ENCODE measurements at regions not wholly inside any gene's neighbourhood (a gene's known extent, or its start where the extent isn't known, plus 50 kb on each side); places are given as distances from the start of the nearest gene placed in this dataset.

DNA sequence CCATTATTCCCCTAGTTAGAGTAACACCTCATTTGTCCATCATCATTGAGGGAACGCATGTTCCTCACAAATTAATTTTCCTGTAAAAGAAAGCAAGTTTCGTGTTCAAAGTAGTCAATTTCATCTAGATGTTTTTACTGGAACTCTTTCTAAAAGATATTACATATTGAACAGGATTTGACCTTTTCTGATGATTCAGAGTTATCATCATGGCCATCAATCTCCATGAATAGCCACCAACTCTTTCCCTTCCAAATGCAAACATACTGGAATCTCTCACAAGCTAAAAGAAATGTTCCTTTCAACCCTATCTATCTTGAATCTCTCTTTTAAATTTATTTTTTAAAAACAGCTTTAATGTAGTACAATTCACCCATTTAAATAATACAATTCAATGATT lies 263.1 kb upstream of the FAR2 start:
- no peak for DNase-seq

DNA sequence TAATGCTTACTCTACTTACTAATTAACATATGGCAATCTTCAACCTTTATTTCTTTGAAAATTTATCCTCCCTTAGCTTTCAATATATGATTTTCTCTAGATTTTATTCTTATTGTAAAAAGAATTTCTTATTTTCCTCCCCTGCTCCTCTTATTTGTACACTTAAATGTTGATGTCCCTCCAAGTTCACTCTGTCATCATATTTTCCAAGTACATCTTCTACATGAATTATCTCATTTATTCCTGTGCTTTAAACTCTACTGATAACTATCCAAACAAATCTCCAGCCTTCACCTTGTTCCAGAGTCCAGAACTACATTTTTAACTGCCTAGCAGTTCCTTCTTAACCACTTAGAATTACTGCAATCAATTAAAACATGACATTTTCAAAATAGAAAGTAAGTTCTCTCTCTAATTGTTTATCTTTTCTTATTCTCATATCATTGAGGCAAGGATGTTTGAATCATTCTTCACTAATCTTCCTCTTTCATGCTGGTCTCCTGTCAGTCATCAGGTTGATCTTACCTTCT lies 261.6 kb upstream of the FAR2 start:
- DNase-seq = no peak

DNA sequence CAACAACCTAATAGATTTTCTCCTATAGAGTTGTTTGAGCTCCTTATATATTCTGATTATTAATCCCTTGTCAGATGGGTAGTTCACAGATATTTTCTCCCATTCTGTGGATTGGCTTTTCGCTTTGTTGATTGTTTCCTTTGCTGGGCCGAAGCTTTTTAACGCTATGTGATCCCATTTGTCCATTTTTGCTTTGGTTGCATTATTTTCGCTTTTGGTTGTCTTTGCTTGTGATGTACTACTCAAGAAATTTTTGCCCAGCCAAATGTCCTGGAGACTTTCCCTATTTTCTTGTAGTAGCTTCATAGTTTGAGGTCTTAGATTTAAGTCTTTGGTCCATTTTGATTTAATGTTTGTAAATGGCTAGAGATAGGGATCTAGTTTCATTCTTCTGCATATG lies 258.4 kb upstream of the FAR2 start:
- DNase-seq = no peak

DNA sequence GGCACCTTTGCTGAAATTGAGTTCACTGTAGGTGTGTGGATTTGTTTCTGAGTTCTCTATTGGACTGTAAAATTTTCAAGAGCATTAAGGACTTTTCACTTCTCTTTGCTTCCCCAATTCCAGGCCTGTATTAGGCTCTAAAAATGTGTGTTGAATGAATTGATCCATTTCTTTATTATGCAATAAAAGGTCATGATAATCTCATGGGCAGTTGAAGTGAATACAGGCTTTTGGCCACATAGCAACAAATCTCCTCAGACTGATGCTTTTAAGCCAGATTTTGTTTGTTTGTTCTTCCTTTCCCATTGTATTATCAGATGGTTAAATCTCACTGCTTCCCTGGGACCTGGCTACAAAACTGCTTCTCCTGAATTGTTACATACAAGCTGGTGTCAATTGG lies 258.0 kb upstream of the FAR2 start:
- DNase-seq = no peak

DNA sequence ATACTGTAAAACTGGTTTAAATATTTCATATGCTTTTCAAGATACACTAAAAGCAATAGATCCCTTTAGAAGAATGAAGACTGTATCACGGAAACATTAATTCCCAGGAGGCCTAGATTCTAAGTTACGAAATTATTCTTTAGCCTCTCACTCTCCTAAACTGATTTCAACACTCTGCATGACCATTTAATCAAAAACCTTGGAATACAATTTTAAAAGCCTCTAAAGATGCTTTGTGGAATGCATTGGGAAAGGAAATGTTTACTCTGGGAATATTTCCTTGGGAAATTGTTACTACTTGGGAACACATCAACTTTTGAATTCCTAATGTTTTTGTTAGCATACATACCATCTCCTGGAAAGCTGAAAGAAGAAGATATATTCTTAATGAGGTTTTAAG lies 255.7 kb upstream of the FAR2 start:
- no peak for DNase-seq

DNA sequence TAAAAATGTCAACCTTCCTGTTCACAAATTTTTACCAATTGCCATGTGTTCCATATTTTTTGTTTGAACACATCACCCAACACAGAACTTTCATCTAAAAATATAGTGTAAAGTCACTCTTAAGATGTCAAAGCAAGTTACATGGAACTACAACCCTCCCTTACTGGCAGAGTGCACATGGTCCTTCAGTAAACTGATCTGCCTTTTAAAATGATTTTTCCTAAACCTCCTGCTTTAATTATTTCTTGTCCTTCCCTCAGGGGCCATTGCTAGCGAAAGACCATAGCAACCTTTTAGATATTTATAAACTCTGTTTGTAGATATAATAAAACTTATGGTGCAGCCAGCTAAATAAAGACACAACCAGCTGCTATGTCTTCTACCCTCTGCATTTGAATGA lies 255.2 kb upstream of the FAR2 start:
- no peak for DNase-seq

DNA sequence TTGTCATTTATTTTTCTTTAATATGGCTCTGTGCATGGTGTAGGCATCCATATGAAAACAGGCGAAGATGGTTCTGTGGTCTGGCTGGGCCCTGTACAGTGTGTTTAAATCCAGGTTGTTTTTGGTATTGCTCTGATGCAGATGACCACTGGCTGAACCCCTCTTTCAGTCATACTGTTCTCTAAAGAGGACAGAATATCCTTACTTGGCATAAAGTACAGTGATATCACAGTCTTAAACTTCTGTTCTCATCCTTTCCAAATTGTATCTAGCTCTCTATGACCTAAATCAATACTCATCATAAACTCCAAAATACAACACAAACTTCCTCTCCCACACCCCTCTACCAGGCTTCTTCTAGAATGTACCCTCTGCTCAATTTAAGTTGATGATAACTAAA lies 252.7 kb upstream of the FAR2 start:
- no peak for DNase-seq

DNA sequence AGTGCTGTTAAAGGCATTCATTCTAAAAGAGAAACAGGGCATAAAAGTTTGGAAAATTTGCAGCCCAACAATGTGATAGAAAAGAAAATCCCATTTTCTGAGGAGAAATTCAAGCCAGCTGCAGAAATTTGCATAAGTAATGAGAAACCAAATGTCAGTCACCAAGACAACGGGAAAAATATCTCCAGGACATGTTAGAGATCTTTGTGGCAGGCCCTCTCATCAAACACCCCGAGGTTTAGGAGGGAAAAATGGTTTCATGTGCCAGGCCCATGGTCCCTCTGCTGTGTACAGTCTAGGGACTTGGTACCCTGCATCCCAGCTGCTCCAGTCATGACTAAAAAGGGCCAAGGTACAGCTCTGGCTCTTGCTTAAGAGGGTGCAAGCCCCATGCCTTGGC lies 251.0 kb upstream of the FAR2 start:
- DNase-seq = no peak

DNA sequence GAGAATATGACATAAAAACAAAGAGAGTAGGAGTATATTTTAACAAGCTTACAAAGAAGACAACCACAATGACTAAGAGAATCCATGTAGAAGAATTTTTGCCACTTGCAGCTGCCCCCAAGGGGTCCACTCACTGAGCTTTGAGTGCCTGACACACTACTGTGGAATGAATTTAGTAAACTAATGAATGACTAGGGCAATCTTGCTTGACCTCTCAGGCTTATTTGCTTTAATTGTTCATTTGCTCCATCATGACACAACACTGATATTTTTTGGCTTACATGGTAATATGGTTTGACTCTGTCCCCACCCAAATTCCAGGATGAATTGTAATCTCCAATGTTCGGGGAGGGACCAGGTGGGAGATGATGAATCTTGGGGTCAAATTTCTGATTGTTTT lies 249.1 kb upstream of the FAR2 start:
- DNase-seq = no peak

DNA sequence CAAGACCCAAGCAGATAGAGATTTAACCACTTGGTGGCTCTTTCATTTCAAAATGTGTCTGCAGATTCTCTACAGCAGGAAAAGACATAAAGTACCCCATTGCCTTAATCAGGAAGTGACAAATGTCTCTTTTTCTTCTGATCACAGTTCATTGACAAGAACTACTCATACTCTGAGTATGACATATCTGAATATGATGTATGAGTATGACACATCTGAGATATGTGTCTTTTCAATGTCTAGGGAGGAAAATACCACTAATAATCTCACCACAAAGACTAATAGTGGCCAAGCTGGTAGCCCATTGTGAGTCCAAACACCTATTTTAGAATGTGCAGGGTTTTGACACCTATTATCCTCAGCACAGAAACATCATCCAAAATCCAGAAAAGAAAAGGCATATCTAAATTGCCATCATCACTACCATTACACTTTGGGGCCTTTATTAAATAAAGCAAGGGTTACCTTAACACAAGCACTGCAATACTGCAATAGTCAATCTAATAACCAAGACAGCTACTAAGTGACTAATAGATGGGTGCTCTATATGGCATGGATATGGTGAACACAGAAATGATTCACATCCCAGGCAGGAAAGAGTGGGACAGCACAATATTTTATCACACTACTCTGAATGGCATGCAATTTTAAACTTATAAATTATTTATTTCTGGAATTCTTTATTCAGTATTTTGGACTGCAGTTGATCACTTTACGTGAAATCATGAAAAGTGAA lies 243.7 kb upstream of the FAR2 start:
- DNase-seq = no peak

DNA sequence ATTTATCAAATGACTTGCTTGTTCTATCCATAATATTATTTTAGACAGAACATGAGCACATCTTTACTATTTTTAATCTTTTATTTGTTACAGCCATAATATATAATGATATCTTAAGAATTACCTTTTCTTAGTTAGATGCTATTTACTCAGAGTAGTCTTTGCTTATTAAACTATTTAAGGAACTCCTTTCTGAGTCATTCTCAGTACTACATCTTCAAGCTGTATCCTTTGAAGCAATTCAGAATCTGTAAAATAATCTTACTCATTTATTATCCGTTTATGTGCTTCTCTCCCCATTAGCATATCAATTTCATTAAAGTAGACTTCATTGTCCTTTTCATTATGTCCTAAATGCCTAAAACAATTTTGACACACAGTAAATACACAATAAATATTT lies 240.4 kb upstream of the FAR2 start:
- no peak for DNase-seq

DNA sequence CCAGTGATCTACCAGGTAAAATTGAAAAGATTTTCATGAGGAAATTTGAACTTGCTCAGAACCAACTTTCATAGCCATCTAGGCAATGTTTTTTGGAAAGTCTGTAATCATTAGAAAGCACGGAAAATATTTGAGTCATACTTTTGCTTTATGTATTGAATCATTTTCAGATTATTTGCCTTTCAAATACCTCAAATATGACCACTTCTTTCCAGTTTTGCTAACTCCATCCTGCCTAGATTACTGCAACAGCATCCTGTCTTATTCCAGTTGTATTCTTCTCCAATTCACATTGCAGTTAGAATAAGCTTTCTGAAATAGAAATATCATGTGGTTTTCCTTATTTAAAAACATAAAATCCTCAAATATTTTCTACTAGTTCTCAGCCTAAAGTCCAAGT lies 239.8 kb upstream of the FAR2 start:
- no peak for DNase-seq

DNA sequence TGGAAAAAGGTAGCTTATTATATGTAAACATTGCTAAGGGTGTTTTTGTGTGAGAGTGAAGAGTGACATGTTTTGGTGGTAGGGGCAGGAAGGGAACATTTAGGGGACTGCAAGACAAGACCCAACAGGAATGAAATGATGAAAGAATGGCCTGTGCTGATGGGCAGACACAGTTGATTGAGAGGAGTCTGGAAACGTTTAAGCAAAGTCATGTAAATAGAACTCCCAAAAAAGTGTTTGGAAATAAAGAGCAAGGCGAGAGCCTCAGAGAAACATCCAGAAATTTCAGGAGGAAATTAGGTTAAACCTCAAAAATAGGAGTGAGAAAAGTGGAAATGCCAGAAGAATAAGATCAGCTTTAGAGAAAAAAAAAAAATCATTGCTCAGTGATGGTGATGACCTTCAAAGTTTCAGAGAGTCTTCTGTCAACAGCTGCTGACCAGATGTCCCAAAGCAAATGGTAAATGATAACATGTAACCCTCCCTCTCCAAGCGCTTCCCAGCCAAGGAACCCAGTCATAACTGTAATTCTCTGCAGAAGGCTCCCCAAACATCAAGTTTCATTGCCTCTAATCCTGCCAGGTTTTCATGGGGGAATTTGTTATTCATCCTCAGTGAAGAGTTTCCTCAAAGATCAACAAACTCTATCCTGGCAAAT lies 223.2 kb upstream of the FAR2 start:
- no peak for DNase-seq

DNA sequence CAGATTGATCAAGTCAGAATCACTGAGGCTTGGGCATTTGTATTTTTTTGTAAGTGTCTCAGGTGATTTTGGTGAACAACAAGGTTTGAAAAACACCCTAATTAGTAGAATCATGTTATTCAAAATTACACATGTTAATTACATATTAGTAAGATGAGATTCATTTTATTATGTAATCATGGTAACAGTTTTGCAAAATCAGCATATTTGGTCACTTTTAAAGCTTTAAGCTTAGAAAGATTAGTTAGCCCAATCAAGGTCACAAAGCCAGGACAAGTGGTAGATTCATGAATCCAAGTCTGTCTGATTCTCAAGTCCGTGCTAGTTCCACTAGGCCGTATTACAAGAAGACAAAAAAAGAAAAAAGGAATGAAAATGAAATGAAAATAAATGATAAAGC lies 218.4 kb upstream of the FAR2 start:
- DNase-seq = no peak

DNA sequence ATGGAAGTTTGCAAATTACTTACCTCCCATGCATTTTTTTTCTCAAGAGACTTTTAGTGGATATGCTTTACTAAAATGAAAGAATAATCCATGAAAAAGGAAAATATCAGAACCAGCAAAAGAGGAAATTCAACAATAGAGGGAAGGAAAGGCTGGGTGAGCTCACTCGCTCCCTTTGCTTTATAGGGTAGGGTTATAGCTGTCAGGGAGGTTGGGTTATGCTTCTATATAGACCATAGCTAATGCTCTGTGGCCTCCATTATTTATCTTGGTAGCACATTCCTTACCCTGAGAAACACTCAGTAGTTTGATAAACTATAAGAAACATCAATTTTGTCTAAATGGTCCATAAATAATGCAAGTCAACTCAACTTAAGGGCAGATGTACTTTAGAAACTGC lies 215.9 kb upstream of the FAR2 start:
- DNase-seq = no peak

DNA sequence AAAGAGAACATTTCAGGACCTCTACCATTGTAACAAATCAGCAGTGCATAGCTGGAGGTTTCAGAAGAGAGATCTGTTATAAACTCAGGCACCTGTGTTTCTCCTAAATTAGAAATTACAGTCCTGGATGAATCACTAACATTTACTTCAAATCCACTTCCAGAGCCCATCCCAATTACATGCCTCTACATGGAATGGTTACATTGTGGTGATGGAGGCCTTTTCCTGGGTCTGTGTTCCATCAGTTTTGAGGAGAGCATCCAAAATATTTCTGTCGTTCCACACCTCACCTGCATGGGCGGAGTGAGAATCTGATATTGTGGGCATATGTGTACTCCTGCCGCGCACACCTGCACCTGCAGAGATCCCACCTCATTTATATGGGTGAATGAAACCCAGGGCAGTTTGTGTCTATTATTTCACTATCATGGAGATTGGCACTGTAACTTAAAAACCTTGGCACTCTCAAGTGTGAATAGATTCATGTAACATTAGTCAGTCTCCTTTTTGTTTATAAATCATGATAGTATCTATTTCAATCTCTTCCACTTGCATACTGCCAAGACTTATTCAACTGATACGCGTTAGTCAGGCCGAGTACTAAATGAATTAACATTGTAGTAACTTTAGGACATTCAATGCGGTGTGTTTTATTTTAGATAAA lies 215.1 kb upstream of the FAR2 start:
- no peak for DNase-seq

DNA sequence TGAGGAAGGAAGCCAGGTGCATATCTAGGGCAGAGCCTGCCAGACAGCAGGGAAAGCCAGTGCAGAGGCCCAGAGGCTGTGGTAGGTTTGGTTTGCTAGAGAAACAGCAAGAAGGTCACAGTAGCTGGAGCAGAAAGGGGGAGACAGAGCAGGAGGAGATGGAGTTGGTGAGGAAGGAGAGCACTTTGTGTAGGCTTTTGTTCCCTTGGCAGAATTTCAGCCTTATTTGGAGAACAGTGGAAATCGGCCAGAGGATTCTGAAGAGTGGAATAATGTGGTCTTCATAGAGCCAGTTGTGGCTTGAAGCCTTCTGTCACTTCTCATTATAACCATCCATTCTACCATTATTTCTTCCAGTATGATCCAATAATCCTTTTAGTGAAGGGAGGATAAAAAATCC lies 212.9 kb upstream of the FAR2 start:
- no peak for DNase-seq

DNA sequence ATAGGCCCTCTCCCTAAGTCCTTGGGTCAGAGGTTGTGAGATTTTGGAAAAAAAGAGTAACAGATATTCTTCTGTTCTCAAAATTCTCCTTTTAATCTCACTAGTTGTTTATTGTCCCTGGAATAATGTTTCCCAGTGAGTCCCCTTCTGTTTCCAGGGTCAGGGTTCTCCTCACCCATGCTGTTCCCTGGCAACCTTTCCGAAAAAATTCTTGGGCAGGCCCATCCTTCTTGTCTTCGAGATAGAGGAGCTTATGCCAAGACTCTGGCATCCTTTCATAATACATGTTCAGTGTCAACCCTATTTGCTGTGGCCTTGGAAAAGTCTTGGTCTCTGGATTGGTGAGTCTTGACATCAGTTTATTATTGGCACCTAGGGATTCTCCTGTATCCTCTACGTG lies 212.4 kb upstream of the FAR2 start:
- DNase-seq = no peak

DNA sequence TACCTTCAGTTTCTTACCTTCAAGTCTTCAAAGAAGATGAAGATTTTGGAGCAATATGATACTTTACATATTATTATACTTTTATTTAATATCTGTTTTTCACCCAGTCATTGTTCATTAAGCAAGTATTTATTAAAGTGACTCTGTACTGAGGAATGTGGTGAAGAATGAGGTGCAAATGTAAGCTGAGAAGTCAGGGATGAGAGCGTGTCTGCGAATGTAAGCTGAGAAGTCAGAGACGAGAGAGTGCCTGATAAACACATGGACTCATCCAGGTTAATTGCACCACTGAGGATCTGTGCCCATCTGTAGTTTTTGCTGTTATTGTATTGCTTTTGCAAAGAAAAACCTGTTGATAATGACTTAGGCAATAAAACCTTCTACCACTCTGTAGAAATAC lies 211.9 kb upstream of the FAR2 start:
- DNase-seq = no peak

DNA sequence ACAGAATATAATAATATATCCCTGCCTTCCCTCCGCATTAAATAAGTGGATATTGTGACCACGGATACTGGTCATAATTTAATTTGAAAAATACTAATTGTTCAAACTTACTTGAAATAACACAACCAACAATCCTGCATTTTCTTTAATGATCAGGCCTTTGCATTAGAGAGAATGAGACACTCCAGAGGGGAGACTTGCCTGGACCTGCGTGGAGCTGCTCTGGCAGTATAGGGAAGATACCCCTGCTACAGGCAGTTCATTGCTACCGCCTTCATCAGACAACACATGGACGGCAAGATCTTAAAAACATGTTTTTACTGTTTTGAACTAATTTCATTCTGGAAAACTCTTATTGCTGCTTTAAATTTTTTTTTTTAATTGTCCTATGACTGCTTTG lies 211.0 kb upstream of the FAR2 start:
- no peak for DNase-seq

DNA sequence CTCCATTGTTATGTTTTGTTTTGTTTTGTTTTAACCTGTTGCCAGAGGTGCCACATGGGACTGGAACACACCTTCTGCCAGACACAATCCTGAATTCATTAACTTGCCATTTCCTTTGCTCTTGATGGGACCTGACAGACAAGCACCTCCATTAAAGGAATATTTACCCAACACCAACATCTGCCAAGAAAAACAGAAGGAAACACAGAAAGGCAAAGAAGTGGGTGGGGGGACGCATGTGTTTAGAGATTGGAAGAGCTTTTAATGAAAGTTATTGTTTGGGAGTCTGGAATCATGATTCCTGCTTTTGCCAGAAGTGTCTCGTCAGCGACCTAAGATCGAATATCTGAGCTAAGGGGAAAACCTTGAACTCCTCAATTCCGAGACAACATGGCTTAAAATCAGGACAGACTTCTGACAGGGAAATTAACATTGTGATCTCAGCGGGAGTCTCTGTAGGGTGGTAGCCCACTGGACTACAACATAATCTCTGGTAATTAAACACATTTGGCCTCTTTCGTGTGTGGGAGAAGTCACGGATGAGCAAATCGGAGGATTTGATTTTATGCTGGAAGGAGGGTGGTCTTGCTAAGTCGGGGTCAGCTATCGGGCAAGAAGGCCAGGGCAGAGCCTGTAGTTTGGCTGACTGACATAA lies 210.4 kb upstream of the FAR2 start:
- no peak for DNase-seq

DNA sequence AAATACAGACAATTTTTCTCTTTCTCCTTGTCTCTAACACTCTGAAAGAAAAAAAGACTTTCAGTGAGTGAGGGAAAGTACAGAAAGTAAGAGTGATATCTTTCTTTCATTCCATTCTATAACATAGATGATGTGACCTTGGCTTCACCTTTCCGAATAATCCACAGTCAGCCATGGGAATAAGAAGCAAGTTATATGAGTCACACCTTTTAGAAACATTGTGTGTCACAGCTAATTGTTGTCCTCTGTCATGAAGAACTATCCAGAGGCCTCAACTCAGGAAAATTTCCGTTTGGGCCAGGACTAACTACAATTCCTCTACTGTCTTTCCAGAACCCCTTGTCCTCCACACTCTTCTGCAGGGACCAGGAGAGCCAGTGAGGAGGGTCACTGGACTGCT lies 209.7 kb upstream of the FAR2 start:
- no peak for DNase-seq

DNA sequence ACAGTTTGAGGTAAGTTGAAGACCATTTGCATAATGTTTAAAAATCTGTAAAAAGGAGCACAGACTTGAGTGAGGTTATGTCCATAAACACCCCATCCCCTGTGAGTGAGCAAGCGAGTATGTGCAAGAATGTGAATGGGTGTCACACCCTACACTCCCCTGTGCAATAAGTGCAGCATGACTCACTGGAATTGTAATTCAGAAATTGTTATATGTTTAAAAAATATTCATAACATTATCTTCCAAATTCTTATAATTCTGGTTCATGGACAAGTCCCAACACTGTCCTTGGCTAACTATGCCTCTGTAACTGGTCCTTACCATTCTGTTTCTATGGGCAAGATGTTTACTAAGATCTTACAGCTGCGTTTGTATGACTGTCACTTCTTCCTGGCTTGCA lies 207.8 kb upstream of the FAR2 start:
- no peak for DNase-seq

DNA sequence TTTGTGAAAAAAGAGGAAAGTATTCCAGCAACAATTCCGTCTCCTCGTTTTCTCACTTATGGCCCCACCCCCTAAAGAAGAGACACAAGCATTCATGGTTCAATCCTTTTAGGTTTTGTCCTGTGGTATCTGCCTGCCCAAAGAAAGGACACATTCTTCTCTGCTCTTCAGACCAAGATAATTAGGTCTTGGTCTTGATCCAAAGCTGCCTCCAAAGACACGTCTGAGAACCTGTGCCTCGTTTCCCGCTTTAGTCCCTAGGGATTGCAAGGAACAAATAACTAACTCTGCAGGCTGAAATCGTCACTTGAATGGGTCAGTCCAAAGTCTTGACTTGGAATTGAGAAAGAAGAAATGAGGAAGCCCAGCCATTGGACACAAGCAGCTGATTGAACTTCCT lies 202.7 kb upstream of the FAR2 start:
- DNase-seq = no peak
